ENCODE measurements at regions not wholly inside any gene's neighbourhood (a gene's known extent, or its start where the extent isn't known, plus 50 kb on each side); places are given as distances from the start of the nearest gene placed in this dataset.

GRCh38 chr2:8216397-8216796 lies 465.5 kb upstream of the ID2 start:
- no peaks in the 10 kb centered on the region for H3K27me3 ChIP-seq (ENCODE audit: low read length)
- H3K4me3 ChIP-seq (ENCODE audit: low read length): no peak overlapping the region
- no peak overlapping the region for H3K27ac ChIP-seq (ENCODE audit: low read length)
- no peaks in the 10 kb centered on the region for H3K36me3 ChIP-seq (ENCODE audit: insufficient read depth, low read length)
- H3K9me3 ChIP-seq (ENCODE audit: low read length): no peaks in the 10 kb centered on the region
- DNase-seq: no peak
- H4K20me1 ChIP-seq (ENCODE audit: insufficient read depth, low read depth, low read length): no peaks in the 10 kb centered on the region
- H3K9me2 ChIP-seq (replicated peaks; ENCODE audit: insufficient read depth, low read length): no peaks in the 10 kb centered on the region
- no peaks in the 10 kb centered on the region for H3K79me2 ChIP-seq (ENCODE audit: low read length)
- no peak overlapping the region for H3K4me2 ChIP-seq (ENCODE audit: low read depth, low read length, poor library complexity, severe bottlenecking)
- H3K9ac ChIP-seq (ENCODE audit: low read length): no peak overlapping the region
- peaks cover 8% of the 10 kb centered on the region for H3K4me1 ChIP-seq (ENCODE audit: low read length)
- H2AFZ ChIP-seq (ENCODE audit: low read length): no peak overlapping the region

GRCh38 chr2:8217468-8218030 lies 464.3 kb upstream of the ID2 start:
- H3K4me1 ChIP-seq (ENCODE audit: low read length): peaks cover 8% of the 10 kb centered on the region
- H3K27ac ChIP-seq (ENCODE audit: low read length): no peak overlapping the region
- H3K27me3 ChIP-seq (ENCODE audit: low read length): no peaks in the 10 kb centered on the region
- no peaks in the 10 kb centered on the region for H4K20me1 ChIP-seq (ENCODE audit: insufficient read depth, low read depth, low read length)
- no peaks in the 10 kb centered on the region for H3K36me3 ChIP-seq (ENCODE audit: insufficient read depth, low read length)
- no peak overlapping the region for H3K4me3 ChIP-seq (ENCODE audit: low read length)
- H3K9me3 ChIP-seq (ENCODE audit: low read length): no peaks in the 10 kb centered on the region
- H2AFZ ChIP-seq (ENCODE audit: low read length): no peak overlapping the region
- H3K9ac ChIP-seq (ENCODE audit: low read length): no peak overlapping the region
- H3K79me2 ChIP-seq (ENCODE audit: low read length): no peaks in the 10 kb centered on the region
- no peak overlapping the region for H3K4me2 ChIP-seq (ENCODE audit: low read depth, low read length, poor library complexity, severe bottlenecking)
- H3K9me2 ChIP-seq (replicated peaks; ENCODE audit: insufficient read depth, low read length): no peaks in the 10 kb centered on the region
- no peak for DNase-seq

GRCh38 chr2:8219096-8219495 lies 462.8 kb upstream of the ID2 start:
- H3K27ac ChIP-seq (ENCODE audit: low read length): no peak overlapping the region
- H3K4me3 ChIP-seq (ENCODE audit: low read length): no peak overlapping the region
- no peak overlapping the region for H3K9ac ChIP-seq (ENCODE audit: low read length)
- no peaks in the 10 kb centered on the region for H3K9me2 ChIP-seq (replicated peaks; ENCODE audit: insufficient read depth, low read length)
- no peaks in the 10 kb centered on the region for H3K36me3 ChIP-seq (ENCODE audit: insufficient read depth, low read length)
- H3K9me3 ChIP-seq (ENCODE audit: low read length): no peaks in the 10 kb centered on the region
- H3K4me2 ChIP-seq (ENCODE audit: low read depth, low read length, poor library complexity, severe bottlenecking): no peak overlapping the region
- no peaks in the 10 kb centered on the region for H3K27me3 ChIP-seq (ENCODE audit: low read length)
- H2AFZ ChIP-seq (ENCODE audit: low read length): no peak overlapping the region
- no peaks in the 10 kb centered on the region for H3K79me2 ChIP-seq (ENCODE audit: low read length)
- H3K4me1 ChIP-seq (ENCODE audit: low read length): peaks cover 8% of the 10 kb centered on the region
- no peaks in the 10 kb centered on the region for H4K20me1 ChIP-seq (ENCODE audit: insufficient read depth, low read depth, low read length)
- DNase-seq: no peak

GRCh38 chr2:8219631-8220355 lies 462.1 kb upstream of the ID2 start:
- Histone ChIP-seq H3K27me3 (ENCODE audit: low read length) (no peaks in the 10 kb centered on the region), H2AFZ (ENCODE audit: low read length) (no peak overlapping the region), H4K20me1 (ENCODE audit: insufficient read depth, low read depth, low read length) (no peaks in the 10 kb centered on the region), H3K4me1 (ENCODE audit: low read length) (peaks cover 8% of the 10 kb centered on the region), H3K9me2 (replicated peaks; ENCODE audit: insufficient read depth, low read length) (no peaks in the 10 kb centered on the region), H3K4me2 (ENCODE audit: low read depth, low read length, poor library complexity, severe bottlenecking) (no peak overlapping the region), H3K4me3 (ENCODE audit: low read length) (no peak overlapping the region), H3K36me3 (ENCODE audit: insufficient read depth, low read length) (no peaks in the 10 kb centered on the region), H3K9ac (ENCODE audit: low read length) (no peak overlapping the region), H3K9me3 (ENCODE audit: low read length) (no peaks in the 10 kb centered on the region), H3K27ac (ENCODE audit: low read length) (no peak overlapping the region), H3K79me2 (ENCODE audit: low read length) (no peaks in the 10 kb centered on the region)
- DNase-seq: no peak

- Histone ChIP-seq H3K9me2 (replicated peaks; ENCODE audit: insufficient read depth, low read length) (no peaks in the 10 kb centered on the region), H3K36me3 (ENCODE audit: insufficient read depth, low read length) (no peaks in the 10 kb centered on the region), H3K79me2 (ENCODE audit: low read length) (no peaks in the 10 kb centered on the region), H3K4me1 (ENCODE audit: low read length) (no peaks in the 10 kb centered on the region), H3K4me3 (ENCODE audit: low read length) (no peak overlapping the region), H3K27me3 (ENCODE audit: low read length) (no peaks in the 10 kb centered on the region), H3K27ac (ENCODE audit: low read length) (no peak overlapping the region), H3K4me2 (ENCODE audit: low read depth, low read length, poor library complexity, severe bottlenecking) (no peak overlapping the region), H2AFZ (ENCODE audit: low read length) (no peak overlapping the region), H3K9me3 (ENCODE audit: low read length) (no peaks in the 10 kb centered on the region), H4K20me1 (ENCODE audit: insufficient read depth, low read depth, low read length) (no peaks in the 10 kb centered on the region), H3K9ac (ENCODE audit: low read length) (no peak overlapping the region)
- no peak for DNase-seq
Observed at GRCh38 chr2:8222979-8223694, 458.7 kb upstream of the ID2 start.

GRCh38 chr2:8223695-8224346 lies 458.0 kb upstream of the ID2 start:
- no peak overlapping the region for H3K4me3 ChIP-seq (ENCODE audit: low read length)
- no peaks in the 10 kb centered on the region for H3K27me3 ChIP-seq (ENCODE audit: low read length)
- H3K9ac ChIP-seq (ENCODE audit: low read length): no peak overlapping the region
- H3K36me3 ChIP-seq (ENCODE audit: insufficient read depth, low read length): no peaks in the 10 kb centered on the region
- no peaks in the 10 kb centered on the region for H3K9me3 ChIP-seq (ENCODE audit: low read length)
- no peaks in the 10 kb centered on the region for H4K20me1 ChIP-seq (ENCODE audit: insufficient read depth, low read depth, low read length)
- no peak overlapping the region for H2AFZ ChIP-seq (ENCODE audit: low read length)
- no peaks in the 10 kb centered on the region for H3K79me2 ChIP-seq (ENCODE audit: low read length)
- H3K4me1 ChIP-seq (ENCODE audit: low read length): peaks cover under 1% of the 10 kb centered on the region
- no peak for DNase-seq
- H3K4me2 ChIP-seq (ENCODE audit: low read depth, low read length, poor library complexity, severe bottlenecking): no peak overlapping the region
- H3K9me2 ChIP-seq (replicated peaks; ENCODE audit: insufficient read depth, low read length): no peaks in the 10 kb centered on the region
- no peak overlapping the region for H3K27ac ChIP-seq (ENCODE audit: low read length)

GRCh38 chr2:8224347-8225190 lies 457.3 kb upstream of the ID2 start:
- Histone ChIP-seq H3K4me1 (ENCODE audit: low read length) (peaks cover 8% of the 10 kb centered on the region), H4K20me1 (ENCODE audit: insufficient read depth, low read depth, low read length) (no peaks in the 10 kb centered on the region), H3K4me3 (ENCODE audit: low read length) (no peak overlapping the region), H3K27ac (ENCODE audit: low read length) (no peak overlapping the region), H3K27me3 (ENCODE audit: low read length) (no peaks in the 10 kb centered on the region), H3K9me2 (replicated peaks; ENCODE audit: insufficient read depth, low read length) (no peaks in the 10 kb centered on the region), H3K9me3 (ENCODE audit: low read length) (no peaks in the 10 kb centered on the region), H3K36me3 (ENCODE audit: insufficient read depth, low read length) (no peaks in the 10 kb centered on the region), H2AFZ (ENCODE audit: low read length) (no peak overlapping the region), H3K79me2 (ENCODE audit: low read length) (no peaks in the 10 kb centered on the region), H3K4me2 (ENCODE audit: low read depth, low read length, poor library complexity, severe bottlenecking) (no peak overlapping the region), H3K9ac (ENCODE audit: low read length) (no peak overlapping the region)
- DNase-seq: no peak

Measured in Karpas-422 (cell line).